B cell (primary cell): ENCODE measurements at regions not wholly inside any gene's neighbourhood (a gene's known extent, or its start where the extent isn't known, plus 50 kb on each side); places are given as distances from the start of the nearest gene placed in this dataset.

Source experiments
- EZH2 ChIP-seq: IDR thresholded peaks from 2 replicates; pipeline ENCODE4 v1.6.1; 2012; ENCODE audit warnings: borderline replicate concordance, low read depth, mild to moderate bottlenecking, moderate library complexity, low read length; ENCODE audit not compliant: insufficient read depth, poor library complexity, severe bottlenecking
- TF ChIP-seq, protein P1 (sequence below): fragments of 200-600 bp; IDR thresholded peaks from one replicate; pipeline ENCODE4 v1.8.0; 2022; ENCODE audit warnings: antibody characterized with exemption, mild to moderate bottlenecking

DNA sequence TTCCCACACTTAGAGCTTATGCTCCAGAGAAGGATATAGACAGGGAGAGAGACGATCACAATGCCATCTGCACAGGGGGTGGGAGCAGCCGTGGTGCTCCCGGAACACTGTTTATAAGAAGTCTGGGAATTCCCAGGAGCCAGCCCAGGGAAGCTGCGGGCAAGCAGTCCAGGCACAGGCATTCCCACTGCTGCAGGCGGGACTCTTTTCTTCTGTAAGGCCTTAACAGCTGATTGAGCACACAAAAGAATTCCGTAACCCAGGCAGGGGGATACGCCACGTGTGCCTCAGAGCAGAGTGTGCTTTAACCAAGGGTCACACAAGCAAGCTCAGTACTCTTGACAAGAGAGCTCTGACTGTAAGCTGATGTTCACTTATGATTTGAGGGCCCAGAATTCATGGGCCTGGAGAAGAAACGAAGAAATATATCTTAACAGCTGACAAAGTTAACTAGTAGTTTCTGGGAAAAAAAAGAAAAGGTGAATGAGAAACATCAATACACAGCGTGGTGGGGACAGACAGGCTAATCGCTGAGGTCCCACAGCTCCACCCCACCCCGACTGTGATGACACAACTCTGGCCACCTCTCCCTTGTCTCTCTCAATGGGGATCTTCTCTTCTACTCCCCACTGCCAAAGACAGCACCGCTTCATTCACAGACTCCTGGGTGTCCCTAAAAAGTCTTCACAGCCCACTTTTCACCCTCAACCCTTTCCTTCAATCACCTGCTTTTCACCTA lies 85.9 kb upstream of the SIMC1 start:
- TF ChIP-seq, protein P1, sequence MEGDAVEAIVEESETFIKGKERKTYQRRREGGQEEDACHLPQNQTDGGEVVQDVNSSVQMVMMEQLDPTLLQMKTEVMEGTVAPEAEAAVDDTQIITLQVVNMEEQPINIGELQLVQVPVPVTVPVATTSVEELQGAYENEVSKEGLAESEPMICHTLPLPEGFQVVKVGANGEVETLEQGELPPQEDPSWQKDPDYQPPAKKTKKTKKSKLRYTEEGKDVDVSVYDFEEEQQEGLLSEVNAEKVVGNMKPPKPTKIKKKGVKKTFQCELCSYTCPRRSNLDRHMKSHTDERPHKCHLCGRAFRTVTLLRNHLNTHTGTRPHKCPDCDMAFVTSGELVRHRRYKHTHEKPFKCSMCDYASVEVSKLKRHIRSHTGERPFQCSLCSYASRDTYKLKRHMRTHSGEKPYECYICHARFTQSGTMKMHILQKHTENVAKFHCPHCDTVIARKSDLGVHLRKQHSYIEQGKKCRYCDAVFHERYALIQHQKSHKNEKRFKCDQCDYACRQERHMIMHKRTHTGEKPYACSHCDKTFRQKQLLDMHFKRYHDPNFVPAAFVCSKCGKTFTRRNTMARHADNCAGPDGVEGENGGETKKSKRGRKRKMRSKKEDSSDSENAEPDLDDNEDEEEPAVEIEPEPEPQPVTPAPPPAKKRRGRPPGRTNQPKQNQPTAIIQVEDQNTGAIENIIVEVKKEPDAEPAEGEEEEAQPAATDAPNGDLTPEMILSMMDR, result no peak
- TF ChIP-seq EZH2, result no peak
